Endothelial cell (in vitro differentiated cells): ENCODE measurements at regions not wholly inside any gene's neighbourhood (a gene's known extent, or its start where the extent isn't known, plus 50 kb on each side); places are given as distances from the start of the nearest gene placed in this dataset.

ENCODE experiments used
- DNase-seq: peaks from one replicate; pipeline ENCODE4 v3.0.0; 2021; ENCODE audit warnings: low spot score
- H3K27ac Mint-ChIP-seq: one replicate; pipeline ENCODE4 v1.8.0; 2021; ENCODE audit warnings: mixed read lengths, inconsistent platforms; ENCODE audit not compliant: unreplicated experiment
- H3K27me3 Mint-ChIP-seq: one replicate; pipeline ENCODE4 v1.8.0; 2021; ENCODE audit warnings: mild to moderate bottlenecking, moderate library complexity, mixed read lengths, inconsistent platforms; ENCODE audit not compliant: unreplicated experiment
- H3K36me3 Mint-ChIP-seq: one replicate; pipeline ENCODE4 v1.8.0; 2021; ENCODE audit warnings: mild to moderate bottlenecking, low read depth, mixed read lengths, inconsistent platforms; ENCODE audit not compliant: unreplicated experiment
- H3K4me1 Mint-ChIP-seq: one replicate; pipeline ENCODE4 v1.8.0; 2021; ENCODE audit warnings: mild to moderate bottlenecking, mixed read lengths, inconsistent platforms; ENCODE audit not compliant: unreplicated experiment
- H3K4me3 Mint-ChIP-seq: one replicate; pipeline ENCODE4 v1.8.0; 2021; ENCODE audit warnings: mild to moderate bottlenecking, mixed read lengths, inconsistent platforms; ENCODE audit not compliant: unreplicated experiment
- H3K9me3 Mint-ChIP-seq: one replicate; pipeline ENCODE4 v1.8.0; 2021; ENCODE audit warnings: mixed read lengths, inconsistent platforms; ENCODE audit not compliant: unreplicated experiment
- CTCF ChIP-seq: fragments of 200-600 bp; sonication (generic); IDR thresholded peaks from one replicate; pipeline ENCODE4 v1.5.0; 2021; ENCODE audit warnings: antibody characterized with exemption; ENCODE audit not compliant: unreplicated experiment

DNA sequence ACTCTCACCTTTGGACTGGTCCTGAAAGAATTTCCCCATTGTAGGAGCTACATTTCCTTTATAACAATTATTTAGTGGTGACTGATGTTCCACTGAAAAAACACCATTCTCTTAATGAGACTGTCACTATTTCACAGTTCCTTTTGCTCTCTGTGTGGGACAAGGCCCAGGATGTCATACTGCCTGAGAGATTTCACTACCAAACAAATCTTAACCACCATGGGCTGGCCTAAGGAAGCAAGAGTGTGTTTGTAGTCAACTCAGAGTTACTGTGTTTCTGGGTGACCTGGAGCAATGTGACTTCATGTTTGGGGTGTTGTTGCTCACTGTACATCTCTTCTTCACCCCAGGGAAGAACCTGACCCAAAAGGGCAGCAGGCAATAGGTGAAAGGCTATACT lies 50.1 kb upstream of the ZNF608 start:
- H3K9me3 Mint-ChIP-seq, result no peaks in the 10 kb centered on the region
- no peak overlapping the region for H3K4me3 Mint-ChIP-seq
- H3K27me3 Mint-ChIP-seq, result no peaks in the 10 kb centered on the region
- H3K27ac Mint-ChIP-seq, result no peak overlapping the region
- H3K4me1 Mint-ChIP-seq, result no peaks in the 10 kb centered on the region
- no peak for DNase-seq
- no peaks in the 10 kb centered on the region for H3K36me3 Mint-ChIP-seq
- TF ChIP-seq CTCF, result no peak

- Mint-ChIP-seq H3K36me3 (no peaks in the 10 kb centered on the region), H3K4me1 (peaks cover 5% of the 10 kb centered on the region), H3K9me3 (no peaks in the 10 kb centered on the region), H3K27me3 (no peaks in the 10 kb centered on the region), H3K4me3 (no peak overlapping the region), H3K27ac (no peak overlapping the region)
- TF ChIP-seq CTCF, result no peak
- DNase-seq, result no peak
These were observed 51.2 kb upstream of the ZNF608 start for GRCh38 chr5:124797665-124798087.

- Mint-ChIP-seq H3K4me3 (no peak overlapping the region), H3K4me1 (peaks cover 14% of the 10 kb centered on the region), H3K27ac (no peak overlapping the region), H3K9me3 (no peaks in the 10 kb centered on the region), H3K36me3 (no peaks in the 10 kb centered on the region), H3K27me3 (no peaks in the 10 kb centered on the region)
- TF ChIP-seq CTCF, result no peak
- DNase-seq, result no peak
These were observed 52.5 kb upstream of the ZNF608 start for GRCh38 chr5:124798890-124799289.

DNA sequence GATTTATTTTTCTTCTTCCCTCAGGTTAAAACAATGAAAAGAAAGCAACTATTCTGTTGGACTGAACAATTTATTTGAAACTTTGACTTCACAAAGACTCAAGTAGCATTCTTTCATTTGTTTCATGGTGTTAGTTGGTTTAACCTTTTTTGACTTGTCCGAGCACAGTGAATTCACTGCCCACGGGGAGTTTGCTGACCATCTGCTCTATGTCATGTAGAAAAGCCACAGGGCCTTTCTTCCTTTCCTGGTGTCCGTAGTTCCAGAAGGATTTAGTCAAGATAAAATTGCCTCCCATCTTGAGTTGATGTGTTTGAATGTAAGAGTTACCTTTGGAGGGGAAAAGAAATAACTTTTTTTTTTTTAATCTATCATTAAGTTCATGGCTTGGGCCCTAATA lies 55.1 kb upstream of the ZNF608 start:
- Mint-ChIP-seq H3K4me3 (no peak overlapping the region), H3K4me1 (peaks cover 20% of the 10 kb centered on the region), H3K27me3 (no peaks in the 10 kb centered on the region), H3K27ac (no peak overlapping the region), H3K9me3 (no peaks in the 10 kb centered on the region), H3K36me3 (no peaks in the 10 kb centered on the region)
- no peak for TF ChIP-seq CTCF
- no peak for DNase-seq

DNA sequence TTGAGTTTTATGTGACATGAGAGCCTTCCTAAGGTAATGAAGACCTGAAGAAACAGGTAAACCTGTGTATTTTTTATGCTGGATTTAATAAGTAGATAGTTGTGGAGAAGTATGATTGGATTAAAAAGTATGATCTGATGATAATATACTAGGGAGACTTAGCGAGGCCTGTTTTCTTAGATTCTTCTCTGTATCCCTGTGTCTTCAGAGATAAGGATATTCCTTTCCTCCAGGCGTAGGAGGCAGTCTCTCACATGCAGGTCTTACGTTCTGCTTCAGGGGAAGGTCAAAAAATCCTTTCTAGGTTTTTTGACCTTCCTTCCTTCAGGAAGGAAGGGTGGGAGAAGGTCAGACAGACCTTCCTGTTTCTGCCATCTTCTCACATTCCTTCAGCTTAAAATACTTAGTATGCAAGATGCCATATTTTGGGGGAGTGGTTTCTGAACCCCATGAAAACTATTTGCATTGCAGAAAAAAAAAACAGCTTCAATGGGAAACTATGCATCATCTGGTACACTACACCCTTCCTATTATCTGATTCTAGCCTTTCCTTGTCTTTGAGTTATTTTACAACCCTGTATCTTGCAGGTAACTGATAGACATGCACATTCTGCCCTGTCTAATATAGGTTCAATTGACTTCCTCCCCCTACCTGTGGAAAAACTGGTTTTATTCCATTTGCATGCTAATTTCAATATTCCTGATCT lies 57.3 kb upstream of the ZNF608 start:
- no peak for DNase-seq
- TF ChIP-seq CTCF, result no peak
- Mint-ChIP-seq H3K27me3 (no peaks in the 10 kb centered on the region), H3K36me3 (no peaks in the 10 kb centered on the region), H3K4me1 (peaks cover 20% of the 10 kb centered on the region), H3K4me3 (no peak overlapping the region), H3K27ac (no peak overlapping the region), H3K9me3 (no peaks in the 10 kb centered on the region)
